ENCODE measurements at regions not wholly inside any gene's neighbourhood (a gene's known extent, or its start where the extent isn't known, plus 50 kb on each side); places are given as distances from the start of the nearest gene placed in this dataset.

DNA sequence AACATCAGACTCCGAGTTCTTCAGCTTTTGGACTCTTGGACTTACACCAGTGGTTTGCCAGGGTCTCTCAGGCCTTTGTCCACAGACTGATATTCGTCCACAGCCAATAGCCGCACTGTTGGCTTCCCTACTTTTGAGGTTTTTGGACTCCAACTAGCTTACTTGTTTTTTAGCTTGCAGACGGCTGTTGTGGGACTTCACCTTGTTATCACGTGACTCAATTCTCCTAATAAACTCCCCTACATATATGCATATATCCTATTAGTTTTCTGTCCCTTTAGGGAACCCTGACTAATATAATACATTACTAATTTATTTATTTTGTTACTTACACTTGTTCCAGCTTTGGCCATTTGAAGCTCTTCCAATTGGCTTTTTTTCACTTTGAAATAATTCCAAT is 311.3 kb downstream of the BMP2 start:
- no peak for DNase-seq (ENCODE audit: low read depth in 2 of 2)

- no peak for DNase-seq (ENCODE audit: low read depth in 2 of 2)
Measured at GRCh38 chr20:7080472-7080871, 313.0 kb downstream of the BMP2 start.

DNA sequence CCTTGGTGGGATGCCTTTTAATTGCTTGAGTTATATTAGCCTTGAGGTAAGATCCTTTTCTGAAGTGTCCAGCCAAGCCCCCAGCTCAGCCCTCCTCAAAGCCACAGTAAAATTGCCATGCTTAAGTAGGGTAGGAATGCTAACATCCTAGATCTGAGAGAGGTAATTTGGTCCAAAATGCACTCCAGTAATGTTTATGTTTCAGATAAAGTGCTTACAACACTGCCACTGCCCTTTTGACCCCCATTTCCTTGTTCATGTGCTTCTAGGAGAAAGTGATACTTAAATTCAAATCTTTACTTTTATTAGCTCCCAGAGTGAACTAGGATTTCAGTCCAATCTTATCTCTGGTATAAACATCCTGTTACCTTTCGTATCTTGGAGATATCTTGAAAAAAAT is 318.0 kb downstream of the BMP2 start:
- DNase-seq (ENCODE audit: low read depth in 2 of 2): no peak

DNA sequence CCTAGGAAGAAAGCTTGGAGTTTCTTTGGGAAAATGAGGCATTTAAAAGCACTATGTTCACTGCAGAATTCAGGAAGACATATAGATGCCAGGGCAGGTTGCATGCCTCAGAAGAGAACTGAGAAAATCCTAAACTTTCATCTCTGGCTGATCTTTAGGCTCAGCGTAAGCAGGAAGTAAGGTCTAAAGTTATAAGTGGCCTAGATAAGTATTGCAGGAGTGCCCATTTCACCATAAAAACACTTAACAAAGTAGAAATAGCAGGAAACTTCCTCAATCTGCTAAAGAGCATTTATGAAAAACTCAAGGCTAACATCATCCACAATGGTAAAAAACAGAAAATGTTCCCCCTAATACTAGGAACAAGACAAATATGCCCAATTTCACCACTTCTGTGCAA is 320.3 kb downstream of the BMP2 start:
- no peak for DNase-seq (ENCODE audit: low read depth in 2 of 2)

DNA sequence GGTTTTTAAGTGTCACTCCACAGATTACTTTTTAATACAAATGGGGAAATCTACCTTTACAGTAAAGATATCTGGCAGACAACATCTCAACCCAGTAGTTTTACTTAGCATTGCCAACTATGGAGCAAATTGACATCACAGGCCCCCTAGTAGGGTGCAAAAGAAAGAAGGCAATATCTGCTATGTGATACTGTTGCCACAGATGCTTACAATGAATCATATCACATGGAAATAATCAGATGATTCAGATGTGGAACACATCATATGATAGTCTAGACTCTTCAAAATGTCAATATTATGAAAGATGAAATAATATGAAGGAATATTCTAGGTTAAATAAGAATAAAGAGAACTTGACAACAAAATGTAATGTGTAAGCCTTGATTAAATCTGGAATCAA is 322.5 kb downstream of the BMP2 start:
- DNase-seq (ENCODE audit: low read depth in 2 of 2): no peak

DNA sequence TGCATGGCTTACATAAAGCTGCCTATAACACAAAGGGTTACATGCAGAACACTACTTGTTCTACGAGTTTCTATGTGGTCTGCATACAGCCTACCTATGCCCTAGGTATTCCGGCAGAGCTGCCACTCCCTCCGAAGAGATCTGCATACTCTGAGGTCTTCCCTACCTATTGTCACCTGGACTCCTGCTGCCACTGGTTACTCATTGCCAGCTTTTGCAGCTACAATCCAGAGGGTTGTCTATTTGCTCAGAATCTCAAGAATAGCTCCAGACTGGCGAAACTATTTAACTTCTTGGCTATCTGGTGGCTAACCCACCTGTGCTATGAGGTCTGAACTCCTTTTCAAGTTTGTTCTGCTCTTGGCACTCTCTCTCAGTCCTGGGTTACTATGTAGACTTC is 323.3 kb downstream of the BMP2 start:
- no peak for DNase-seq (ENCODE audit: low read depth in 2 of 2)

- DNase-seq (ENCODE audit: low read depth in 2 of 2): no peak
Measured at GRCh38 chr20:7091655-7092054, 324.2 kb downstream of the BMP2 start.

DNA sequence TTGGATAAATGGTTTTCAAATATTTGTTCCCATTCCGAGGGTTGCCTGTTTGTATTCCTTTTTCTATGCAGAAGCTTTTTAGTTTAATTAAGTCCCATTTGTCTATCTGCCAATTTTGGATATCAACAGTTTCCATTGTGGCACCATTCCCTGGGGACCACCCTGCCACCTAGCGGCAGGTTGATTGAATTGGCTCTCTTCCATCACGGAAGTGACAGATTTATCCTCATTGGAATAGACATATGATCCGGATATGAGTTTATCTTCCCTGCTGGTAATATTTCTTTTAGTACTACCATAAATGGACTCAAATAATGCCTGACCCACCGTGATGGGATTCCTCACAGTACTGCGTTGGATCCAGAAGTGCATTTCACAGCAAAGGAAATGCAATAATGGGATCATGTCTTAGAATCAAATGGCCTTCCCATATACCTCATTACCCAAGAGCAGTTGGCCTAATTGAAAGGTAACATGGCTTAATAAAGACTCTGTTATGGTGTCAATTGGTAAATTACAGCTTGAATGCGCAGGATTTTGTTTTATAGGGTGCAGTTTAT is 327.0 kb downstream of the BMP2 start:
- peak in 1 of 2 donors; percentile 2 for DNase-seq (ENCODE audit: low read depth in 2 of 2)

DNA sequence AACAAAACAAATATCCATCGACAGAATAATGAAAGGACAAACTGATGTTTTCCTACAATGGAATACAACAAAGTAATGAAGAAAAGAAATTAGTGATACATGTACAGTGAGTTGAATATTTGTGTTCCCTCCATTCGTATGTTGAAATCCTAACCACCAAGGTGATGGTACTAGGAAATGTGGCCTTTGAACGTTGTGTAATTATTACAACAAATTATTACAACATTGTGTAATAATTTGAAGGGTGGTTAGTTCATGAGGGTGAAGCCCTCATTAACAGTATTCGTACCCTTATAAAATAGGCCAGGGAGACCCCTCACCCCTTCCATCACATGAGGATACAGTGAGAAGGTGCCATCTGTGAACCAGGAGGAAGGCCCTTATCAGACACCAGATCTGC is 339.4 kb downstream of the BMP2 start:
- DNase-seq (ENCODE audit: low read depth in 2 of 2): no peak

GRCh38 chr20:7108929-7109328 is 341.4 kb downstream of the BMP2 start:
- DNase-seq (ENCODE audit: low read depth in 2 of 2): no peak

DNA sequence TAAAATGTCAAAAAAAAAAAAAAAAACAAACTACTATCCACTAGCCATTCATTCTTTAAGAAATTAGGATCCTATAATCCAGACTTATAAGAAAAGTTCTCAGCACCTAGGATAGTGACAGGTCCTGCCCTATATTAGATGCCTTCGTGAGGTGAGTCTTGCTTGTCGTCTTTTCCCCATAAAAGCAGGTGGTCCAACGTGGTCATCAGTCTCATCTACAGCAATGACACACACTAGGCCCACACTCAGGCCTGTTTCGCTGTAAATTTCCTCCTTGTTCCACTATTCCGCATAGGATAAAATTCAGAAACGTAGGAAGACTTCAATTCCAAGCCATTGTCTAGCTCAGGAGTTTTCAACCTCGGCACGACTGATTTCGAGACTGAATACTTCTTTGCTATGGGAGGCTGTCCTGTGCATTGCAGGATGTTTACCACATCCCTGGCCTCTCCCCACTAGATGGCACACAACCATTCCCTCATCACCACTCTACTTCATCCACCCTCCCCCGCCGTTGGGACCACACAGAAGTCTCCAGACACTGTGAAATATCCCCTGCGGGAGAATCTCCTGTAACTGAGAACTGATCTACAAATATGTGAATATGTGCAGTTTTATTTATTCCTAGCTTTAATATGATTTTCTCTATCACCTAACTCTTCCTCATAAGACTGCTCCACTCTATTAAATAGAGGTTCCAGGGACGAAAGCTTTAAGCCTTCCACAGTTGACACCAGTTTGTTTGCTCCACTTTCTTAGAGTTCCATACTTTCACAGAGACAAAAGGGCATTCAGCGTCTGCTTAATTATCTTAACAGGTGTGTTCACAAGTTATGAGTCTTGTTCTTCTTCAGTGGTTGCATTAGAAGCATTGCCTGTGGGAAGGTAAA is 346.3 kb downstream of the BMP2 start:
- no peak for DNase-seq (ENCODE audit: low read depth in 2 of 2)

DNA sequence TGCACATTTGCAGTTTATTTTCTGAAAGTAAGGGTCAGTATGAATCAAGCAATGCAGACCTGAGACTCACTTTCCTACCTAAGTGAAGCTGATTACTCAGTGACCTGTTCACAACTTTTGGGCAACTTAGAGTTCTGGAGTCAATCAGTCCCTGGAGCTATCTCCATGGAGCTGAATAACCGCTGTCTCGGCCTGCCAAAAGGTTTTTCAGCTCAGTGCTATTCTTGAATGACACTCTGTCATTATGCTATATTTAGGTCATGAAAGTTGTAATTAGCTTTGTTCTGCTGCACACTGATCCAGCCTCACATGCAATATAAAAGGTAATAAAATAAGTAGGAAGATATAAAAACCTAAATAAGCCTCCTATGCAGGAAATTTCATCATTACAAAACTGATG is 356.0 kb downstream of the BMP2 start:
- DNase-seq (ENCODE audit: low read depth in 2 of 2): no peak

- no peak for DNase-seq (ENCODE audit: low read depth in 2 of 2)
Measured at GRCh38 chr20:7124120-7124519, 356.6 kb downstream of the BMP2 start.

GRCh38 chr20:7136886-7137285 is 369.4 kb downstream of the BMP2 start:
- DNase-seq (ENCODE audit: low read depth in 2 of 2): no peak

GRCh38 chr20:7137395-7138151 is 370.1 kb downstream of the BMP2 start:
- no peak for DNase-seq (ENCODE audit: low read depth in 2 of 2)

- no peak for DNase-seq (ENCODE audit: low read depth in 2 of 2)
Measured at GRCh38 chr20:7144464-7144863, 377.0 kb downstream of the BMP2 start.

- no peak for DNase-seq (ENCODE audit: low read depth in 2 of 2)
Measured at GRCh38 chr20:7146552-7147219, 379.2 kb downstream of the BMP2 start.

DNA sequence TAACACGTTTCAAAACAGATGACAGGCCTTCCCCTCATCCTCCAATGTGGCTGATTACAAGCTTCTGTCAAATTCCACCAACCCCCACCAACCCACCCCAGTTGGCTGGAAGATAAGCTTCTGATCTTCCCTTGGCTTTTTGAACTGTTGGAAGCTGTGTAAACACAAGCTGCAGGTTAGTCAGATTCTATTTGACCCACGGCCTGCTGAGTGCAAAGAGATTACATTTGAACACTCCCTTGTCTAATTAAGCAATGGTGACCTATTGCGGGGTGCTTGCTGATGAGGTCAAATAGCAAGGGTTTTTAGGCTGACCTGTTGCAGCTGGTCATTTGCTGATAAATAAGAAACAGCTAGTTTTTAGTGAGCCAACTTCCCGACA is 379.7 kb downstream of the BMP2 start:
- no peak for DNase-seq (ENCODE audit: low read depth in 2 of 2)

- DNase-seq (ENCODE audit: low read depth in 2 of 2): no peak
Measured at GRCh38 chr20:7151676-7152470, 384.4 kb downstream of the BMP2 start.

DNA sequence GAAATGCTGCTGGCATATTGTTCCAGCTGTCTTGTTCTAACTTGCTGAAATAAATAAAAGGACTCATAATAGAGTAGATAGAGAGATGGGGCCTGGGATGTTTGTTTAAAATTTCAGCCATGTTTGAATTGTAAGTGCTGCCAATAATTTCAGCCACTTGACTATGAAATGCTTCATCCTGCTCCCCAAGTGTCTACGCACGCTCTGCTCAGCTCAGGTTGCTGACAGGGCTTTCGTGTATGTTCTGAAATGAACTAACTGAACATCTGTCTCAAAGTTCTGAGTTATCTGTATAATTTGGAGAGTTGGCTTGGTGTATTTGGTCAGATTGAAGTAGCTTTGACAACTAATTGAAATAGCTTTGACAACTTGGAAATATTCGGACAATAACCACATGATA is 387.8 kb downstream of the BMP2 start:
- DNase-seq (ENCODE audit: low read depth in 2 of 2): no peak

DNA sequence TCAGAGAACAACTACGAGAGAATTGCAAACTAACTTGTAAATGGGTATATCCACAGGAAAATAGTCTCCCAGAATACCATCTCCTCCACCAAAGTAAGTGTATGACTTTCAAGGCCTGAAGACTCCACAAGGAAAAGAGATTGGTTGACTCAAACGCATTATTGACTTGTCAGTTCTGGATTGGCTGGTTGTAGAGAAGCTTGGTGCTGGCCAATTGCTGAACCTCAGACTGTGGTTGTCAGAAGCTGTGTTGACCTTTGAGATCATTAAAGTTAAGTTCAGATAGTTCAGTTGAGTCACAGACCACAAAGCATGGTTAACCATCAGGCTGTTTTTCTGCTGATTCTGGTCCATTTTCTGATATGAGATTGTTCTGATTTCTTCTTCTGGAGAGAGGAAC is 388.3 kb downstream of the BMP2 start:
- no peak for DNase-seq (ENCODE audit: low read depth in 2 of 2)

DNA sequence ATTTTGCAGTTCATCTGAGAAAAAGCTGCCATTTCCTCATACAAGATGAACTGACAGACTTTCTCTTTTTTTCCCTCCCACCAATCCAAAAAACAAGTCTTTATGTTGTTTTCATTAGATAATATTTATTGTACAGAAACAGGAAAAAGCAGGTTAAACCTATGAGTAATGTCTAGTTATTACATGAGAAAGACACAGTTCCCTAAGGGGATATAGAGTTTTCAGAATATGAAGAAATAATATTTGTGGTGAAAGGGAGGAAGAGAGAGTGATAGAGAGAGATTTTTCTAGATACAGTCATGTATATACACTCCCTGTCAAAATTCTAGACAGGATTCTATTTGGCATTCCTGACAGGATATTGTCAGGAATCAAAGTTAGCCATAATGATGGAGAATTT is 392.4 kb downstream of the BMP2 start:
- DNase-seq (ENCODE audit: low read depth in 2 of 2): no peak
